HG02840 (cell line): ENCODE measurements at regions not wholly inside any gene's neighbourhood (a gene's known extent, or its start where the extent isn't known, plus 50 kb on each side); places are given as distances from the start of the nearest gene placed in this dataset.
"Not testable (repeated sequence)": the region's sequence is repeated elsewhere in the genome, so short reads cannot be mapped to it uniquely, and the experiment has no call there.

Source experiments
- ATAC-seq: cut with Tn5 transposase; IDR thresholded peaks from one replicate; pipeline ENCODE4 v1.9.1; 2021; ENCODE audit warnings: mild to moderate bottlenecking, moderate library complexity, moderate number of reproducible peaks; ENCODE audit not compliant: unreplicated experiment, low FRiP score

- no peak for ATAC-seq
Observed at GRCh38 chr20:48366230-48366629, 461.6 kb downstream of the PREX1 start.

GRCh38 chr20:48364688-48365421 is 462.9 kb downstream of the PREX1 start:
- ATAC-seq = no peak

- ATAC-seq = no peak
Observed at GRCh38 chr20:48364055-48364454, 463.7 kb downstream of the PREX1 start.

- peak; percentile 22 for ATAC-seq
Observed at GRCh38 chr20:48360342-48360975, 467.3 kb downstream of the PREX1 start.

GRCh38 chr20:48359692-48360341 is 468.0 kb downstream of the PREX1 start:
- ATAC-seq = peak; percentile 75

GRCh38 chr20:48359055-48359390 is 468.8 kb downstream of the PREX1 start:
- ATAC-seq = not testable (repeated sequence)

GRCh38 chr20:48358176-48359054 is 469.4 kb downstream of the PREX1 start:
- ATAC-seq = no peak

GRCh38 chr20:48357714-48358113 is 470.1 kb downstream of the PREX1 start:
- no peak for ATAC-seq

- no peak for ATAC-seq
Observed at GRCh38 chr20:48354903-48355302, 472.9 kb downstream of the PREX1 start.

GRCh38 chr20:48354320-48354876 is 473.4 kb downstream of the PREX1 start:
- ATAC-seq = no peak

GRCh38 chr20:48352628-48353027 is 475.2 kb downstream of the PREX1 start:
- no peak for ATAC-seq

GRCh38 chr20:48352042-48352441 is 475.8 kb downstream of the PREX1 start:
- no peak for ATAC-seq

- ATAC-seq = no peak
Observed at GRCh38 chr20:48350313-48350988, 477.3 kb downstream of the PREX1 start.

- no peak for ATAC-seq
Observed at GRCh38 chr20:48349656-48350055, 478.1 kb downstream of the PREX1 start.

- no peak for ATAC-seq
Observed at GRCh38 chr20:48348022-48348421, 479.8 kb downstream of the PREX1 start.

GRCh38 chr20:48342822-48343513 is 484.8 kb downstream of the PREX1 start:
- no peak for ATAC-seq

GRCh38 chr20:48340883-48341281 is 486.9 kb downstream of the PREX1 start:
- ATAC-seq = no peak

- no peak for ATAC-seq
Observed at GRCh38 chr20:48339986-48340882, 487.6 kb downstream of the PREX1 start.
